ENCODE measurements at regions not wholly inside any gene's neighbourhood (a gene's known extent, or its start where the extent isn't known, plus 50 kb on each side); places are given as distances from the start of the nearest gene placed in this dataset.

DNA sequence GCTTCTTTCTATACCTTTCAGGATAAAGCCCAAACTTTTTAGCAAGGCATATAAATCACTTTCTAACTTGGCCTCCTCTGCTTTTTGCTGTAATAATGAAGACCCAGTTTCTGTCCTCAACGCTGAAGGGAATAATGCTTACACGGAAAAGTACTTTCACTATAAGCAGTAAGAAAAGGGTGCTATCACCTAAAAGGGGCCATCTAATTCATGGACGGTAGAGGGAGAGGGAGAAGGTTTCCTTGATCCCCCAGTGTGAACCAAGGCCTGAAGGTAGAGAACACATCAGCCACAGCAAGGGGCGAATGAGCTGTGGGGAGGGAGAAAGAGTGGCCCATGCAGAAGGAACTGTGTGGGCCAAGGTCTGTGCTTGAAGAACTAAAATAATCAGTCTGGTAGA is 417.7 kb upstream of the CLINT1 start:
- ChIA-PET CTCF (interaction anchor here (0.7 to 1.8 kb wide), 2 partner anchors 10 to 166 kb away, joined by 3 to 7 read pairs; no protein-coding TSS in a partner anchor), POLR2A (no interaction called here)
- TF ChIP-seq, protein P1, sequence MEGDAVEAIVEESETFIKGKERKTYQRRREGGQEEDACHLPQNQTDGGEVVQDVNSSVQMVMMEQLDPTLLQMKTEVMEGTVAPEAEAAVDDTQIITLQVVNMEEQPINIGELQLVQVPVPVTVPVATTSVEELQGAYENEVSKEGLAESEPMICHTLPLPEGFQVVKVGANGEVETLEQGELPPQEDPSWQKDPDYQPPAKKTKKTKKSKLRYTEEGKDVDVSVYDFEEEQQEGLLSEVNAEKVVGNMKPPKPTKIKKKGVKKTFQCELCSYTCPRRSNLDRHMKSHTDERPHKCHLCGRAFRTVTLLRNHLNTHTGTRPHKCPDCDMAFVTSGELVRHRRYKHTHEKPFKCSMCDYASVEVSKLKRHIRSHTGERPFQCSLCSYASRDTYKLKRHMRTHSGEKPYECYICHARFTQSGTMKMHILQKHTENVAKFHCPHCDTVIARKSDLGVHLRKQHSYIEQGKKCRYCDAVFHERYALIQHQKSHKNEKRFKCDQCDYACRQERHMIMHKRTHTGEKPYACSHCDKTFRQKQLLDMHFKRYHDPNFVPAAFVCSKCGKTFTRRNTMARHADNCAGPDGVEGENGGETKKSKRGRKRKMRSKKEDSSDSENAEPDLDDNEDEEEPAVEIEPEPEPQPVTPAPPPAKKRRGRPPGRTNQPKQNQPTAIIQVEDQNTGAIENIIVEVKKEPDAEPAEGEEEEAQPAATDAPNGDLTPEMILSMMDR (IDR thresholded peaks at IDR 0.05; ENCODE audit: control extremely low read depth, extremely low read depth, low read depth, missing control alignments) = no peak
- no peak for DNase-seq (ENCODE audit: extremely low spot score)

DNA sequence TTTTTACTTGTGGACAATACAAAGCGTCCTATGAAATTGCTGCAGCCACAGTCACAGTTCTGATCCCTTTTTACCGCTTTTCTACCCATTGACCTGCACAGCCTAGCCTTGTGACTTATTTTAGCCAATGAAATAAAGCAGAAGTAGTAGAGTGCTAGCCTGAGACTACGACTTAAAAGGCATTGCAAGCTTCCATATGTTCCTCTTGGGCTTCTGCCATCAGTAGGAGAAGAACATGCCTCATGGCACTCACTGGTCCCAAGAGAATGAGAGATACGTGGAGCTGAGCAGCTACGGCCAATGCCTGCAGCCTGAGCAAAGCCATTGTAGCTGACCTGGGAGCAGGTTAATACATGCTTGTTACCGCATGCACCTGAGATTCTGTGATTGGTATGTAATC is 416.6 kb upstream of the CLINT1 start:
- DNase-seq (ENCODE audit: extremely low spot score) = no peak
- CTCF ChIA-PET = interaction anchor here (1.2 to 1.8 kb wide), 3 partner anchors 9 to 101 kb away, joined by 3 to 7 read pairs (median 4); no protein-coding TSS in a partner anchor
- POLR2A ChIA-PET = no interaction called here
- TF ChIP-seq, protein P1 (IDR thresholded peaks at IDR 0.05; ENCODE audit: control extremely low read depth, extremely low read depth, low read depth, missing control alignments) = no peak

DNA sequence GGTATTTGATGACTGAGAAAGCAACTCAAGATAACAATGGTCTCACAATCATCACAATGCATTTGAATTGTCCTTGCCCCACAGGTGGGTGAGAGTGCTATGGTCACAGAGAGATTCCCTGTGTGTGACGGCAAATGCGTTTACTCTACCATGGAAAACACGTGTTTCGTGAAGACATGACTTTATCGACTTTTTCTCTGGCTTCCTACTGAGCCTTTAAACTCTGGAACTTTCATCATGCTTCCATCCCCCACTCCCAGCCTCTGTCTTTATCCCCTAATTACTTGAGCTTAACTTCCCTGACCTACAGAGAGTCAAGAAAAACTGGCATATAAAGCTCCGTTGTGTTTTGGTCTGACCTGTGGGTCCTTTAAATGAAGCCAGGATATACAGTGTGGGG is 414.1 kb upstream of the CLINT1 start:
- TF ChIP-seq, protein P1 (IDR thresholded peaks at IDR 0.05; ENCODE audit: control extremely low read depth, extremely low read depth, low read depth, missing control alignments) = no peak
- POLR2A ChIA-PET = no interaction called here
- DNase-seq (ENCODE audit: extremely low spot score) = no peak
- CTCF ChIA-PET = interaction anchor here (1.0 kb wide), 1 partner anchor 8 kb away, joined by 3 read pairs; no protein-coding TSS in a partner anchor

DNA sequence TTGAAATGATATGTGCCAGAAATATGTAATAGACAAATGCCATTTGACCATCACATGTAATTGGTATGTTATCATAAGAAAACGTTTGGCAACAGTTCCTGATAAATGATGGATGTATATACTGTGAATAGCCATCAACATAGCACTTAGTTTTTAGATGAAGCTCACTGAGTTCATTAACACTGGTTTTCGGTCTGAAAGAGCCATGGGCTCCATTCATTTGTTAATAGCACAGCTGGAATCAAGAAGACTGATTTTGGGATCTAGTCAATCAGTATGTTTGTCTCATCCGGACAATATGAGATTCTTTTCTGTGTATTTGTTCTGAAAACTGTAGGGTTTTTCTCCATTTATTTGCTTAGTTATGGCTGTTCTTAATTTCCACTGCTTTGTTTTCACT is 413.5 kb upstream of the CLINT1 start:
- TF ChIP-seq, protein P1 (IDR thresholded peaks at IDR 0.05; ENCODE audit: control extremely low read depth, extremely low read depth, low read depth, missing control alignments) = no peak
- POLR2A ChIA-PET = no interaction called here
- CTCF ChIA-PET = interaction anchor here (1.6 kb wide), 1 partner anchor 98 kb away, joined by 3 read pairs; no protein-coding TSS in a partner anchor
- no peak for DNase-seq (ENCODE audit: extremely low spot score)

DNA sequence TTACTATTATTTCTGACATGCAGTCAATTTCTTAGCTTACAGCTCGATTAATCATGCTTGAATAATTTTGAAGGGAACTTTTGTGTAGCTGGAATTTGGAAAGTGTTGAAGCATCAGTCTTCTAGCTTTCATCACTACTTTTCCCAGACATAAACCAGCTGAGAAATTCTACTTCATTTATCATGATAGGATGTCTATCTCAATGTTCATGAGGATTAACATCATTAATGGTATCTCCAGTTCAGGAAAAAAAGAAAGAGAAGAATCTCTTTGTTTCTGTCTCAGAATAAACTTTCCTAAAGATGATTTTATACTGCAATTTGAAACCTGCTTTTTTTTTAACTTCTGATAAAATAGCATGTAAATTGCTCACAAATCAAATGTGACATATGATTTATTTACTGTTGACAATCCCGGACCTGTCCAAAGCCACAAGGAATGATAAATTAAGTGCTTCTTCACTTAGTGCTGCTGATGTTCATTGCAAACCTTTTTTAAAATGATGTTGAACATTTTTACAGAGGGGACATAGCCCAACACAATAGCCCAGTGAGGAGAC is 412.1 kb upstream of the CLINT1 start:
- ChIA-PET CTCF (interaction anchor here (1.5 to 1.6 kb wide), 2 partner anchors 10 to 96 kb away, joined by 3 read pairs; no protein-coding TSS in a partner anchor), POLR2A (no interaction called here)
- TF ChIP-seq, protein P1 (IDR thresholded peaks at IDR 0.05; ENCODE audit: control extremely low read depth, extremely low read depth, low read depth, missing control alignments) = no peak
- no peak for DNase-seq (ENCODE audit: extremely low spot score)

- CTCF ChIA-PET = interaction anchor here (1.1 kb wide), 1 partner anchor 57 kb away, joined by 3 read pairs; no protein-coding TSS in a partner anchor
- POLR2A ChIA-PET = no interaction called here
- DNase-seq (ENCODE audit: extremely low spot score) = no peak
- TF ChIP-seq, protein P1 (IDR thresholded peaks at IDR 0.05; ENCODE audit: control extremely low read depth, extremely low read depth, low read depth, missing control alignments) = no peak
Measured at GRCh38 chr5:158268286-158268685, 409.3 kb upstream of the CLINT1 start.
